ENCODE measurements at regions not wholly inside any gene's neighbourhood (a gene's known extent, or its start where the extent isn't known, plus 50 kb on each side); places are given as distances from the start of the nearest gene placed in this dataset.
A peak's percentile ranks its signal among the peaks of the same experiment; 100 is the strongest.

- Mint-ChIP-seq H3K4me1 (ENCODE audit: low read depth) (no peaks in the 10 kb centered on the region), H3K27me3 (peaks cover 15% of the 10 kb centered on the region), H3K27ac (no peak overlapping the region), H3K4me3 (no peak overlapping the region), H3K36me3 (ENCODE audit: low read depth) (no peaks in the 10 kb centered on the region), H3K9me3 (no peaks in the 10 kb centered on the region)
- peak; percentile 9 for DNase-seq
Measured at GRCh38 chr22:48752451-48753380, 1075.0 kb downstream of the BRD1 start.

- peak; percentile 17 for DNase-seq
- Mint-ChIP-seq H3K4me3 (no peak overlapping the region), H3K27ac (no peak overlapping the region), H3K27me3 (peaks cover 15% of the 10 kb centered on the region), H3K36me3 (ENCODE audit: low read depth) (no peaks in the 10 kb centered on the region), H3K4me1 (ENCODE audit: low read depth) (no peaks in the 10 kb centered on the region), H3K9me3 (no peaks in the 10 kb centered on the region)
Measured at GRCh38 chr22:48751539-48752437, 1075.9 kb downstream of the BRD1 start.

- Mint-ChIP-seq H3K9me3 (no peaks in the 10 kb centered on the region), H3K36me3 (ENCODE audit: low read depth) (no peaks in the 10 kb centered on the region), H3K27ac (no peak overlapping the region), H3K4me3 (no peak overlapping the region), H3K27me3 (peaks cover 8% of the 10 kb centered on the region), H3K4me1 (ENCODE audit: low read depth) (no peaks in the 10 kb centered on the region)
- DNase-seq = peak; percentile 8
Measured at GRCh38 chr22:48750826-48751440, 1076.7 kb downstream of the BRD1 start.

GRCh38 chr22:48750282-48750681 lies 1077.4 kb downstream of the BRD1 start:
- Mint-ChIP-seq H3K36me3 (ENCODE audit: low read depth) (no peaks in the 10 kb centered on the region), H3K27me3 (peaks cover 5% of the 10 kb centered on the region), H3K4me1 (ENCODE audit: low read depth) (no peaks in the 10 kb centered on the region), H3K4me3 (no peak overlapping the region), H3K27ac (no peak overlapping the region), H3K9me3 (no peaks in the 10 kb centered on the region)
- DNase-seq = peak; percentile 6

GRCh38 chr22:48749555-48750227 lies 1078.0 kb downstream of the BRD1 start:
- peak; percentile 6 for DNase-seq

GRCh38 chr22:48748860-48749554 lies 1078.7 kb downstream of the BRD1 start:
- Mint-ChIP-seq H3K27ac (no peak overlapping the region), H3K27me3 (no peaks in the 10 kb centered on the region), H3K36me3 (ENCODE audit: low read depth) (no peaks in the 10 kb centered on the region), H3K9me3 (no peaks in the 10 kb centered on the region), H3K4me3 (no peak overlapping the region), H3K4me1 (ENCODE audit: low read depth) (no peaks in the 10 kb centered on the region)
- DNase-seq = peak; percentile 11

More at GRCh38 chr22:48749555-48750227, 1078.0 kb downstream of the BRD1 start:
- H3K4me1 Mint-ChIP-seq (ENCODE audit: low read depth) = no peaks in the 10 kb centered on the region
- H3K27me3 Mint-ChIP-seq = no peaks in the 10 kb centered on the region
- no peaks in the 10 kb centered on the region for H3K36me3 Mint-ChIP-seq (ENCODE audit: low read depth)
- H3K9me3 Mint-ChIP-seq = no peaks in the 10 kb centered on the region
- H3K4me3 Mint-ChIP-seq = no peak overlapping the region
- H3K27ac Mint-ChIP-seq = no peak overlapping the region

GRCh38 chr22:48748113-48748859 lies 1079.4 kb downstream of the BRD1 start:
- peak; percentile 9 for DNase-seq
- no peak overlapping the region for H3K4me3 Mint-ChIP-seq
- no peak overlapping the region for H3K27ac Mint-ChIP-seq
- no peaks in the 10 kb centered on the region for H3K27me3 Mint-ChIP-seq
- no peaks in the 10 kb centered on the region for H3K4me1 Mint-ChIP-seq (ENCODE audit: low read depth)
- H3K9me3 Mint-ChIP-seq = no peaks in the 10 kb centered on the region
- H3K36me3 Mint-ChIP-seq (ENCODE audit: low read depth) = no peaks in the 10 kb centered on the region

GRCh38 chr22:48746789-48747425 lies 1080.8 kb downstream of the BRD1 start:
- Mint-ChIP-seq H3K27ac (no peak overlapping the region), H3K9me3 (no peaks in the 10 kb centered on the region), H3K4me1 (ENCODE audit: low read depth) (no peaks in the 10 kb centered on the region), H3K4me3 (no peak overlapping the region), H3K36me3 (ENCODE audit: low read depth) (no peaks in the 10 kb centered on the region), H3K27me3 (no peaks in the 10 kb centered on the region)
- DNase-seq = peak; percentile 9

- Mint-ChIP-seq H3K27ac (no peak overlapping the region), H3K27me3 (no peaks in the 10 kb centered on the region), H3K36me3 (ENCODE audit: low read depth) (no peaks in the 10 kb centered on the region), H3K4me3 (no peak overlapping the region), H3K9me3 (no peaks in the 10 kb centered on the region), H3K4me1 (ENCODE audit: low read depth) (no peaks in the 10 kb centered on the region)
- peak; percentile 12 for DNase-seq
Measured at GRCh38 chr22:48745842-48746788, 1081.6 kb downstream of the BRD1 start.

- Mint-ChIP-seq H3K27ac (no peak overlapping the region), H3K36me3 (ENCODE audit: low read depth) (no peaks in the 10 kb centered on the region), H3K27me3 (no peaks in the 10 kb centered on the region), H3K4me3 (no peak overlapping the region), H3K4me1 (ENCODE audit: low read depth) (no peaks in the 10 kb centered on the region), H3K9me3 (no peaks in the 10 kb centered on the region)
- DNase-seq = no peak
Measured at GRCh38 chr22:48744967-48745841, 1082.5 kb downstream of the BRD1 start.

- no peaks in the 10 kb centered on the region for H3K9me3 Mint-ChIP-seq
- H3K27ac Mint-ChIP-seq = no peak overlapping the region
- H3K36me3 Mint-ChIP-seq (ENCODE audit: low read depth) = no peaks in the 10 kb centered on the region
- H3K4me3 Mint-ChIP-seq = no peak overlapping the region
- H3K4me1 Mint-ChIP-seq (ENCODE audit: low read depth) = no peaks in the 10 kb centered on the region
- peak; percentile 3 for DNase-seq
- no peaks in the 10 kb centered on the region for H3K27me3 Mint-ChIP-seq
Measured at GRCh38 chr22:48744283-48744641, 1083.4 kb downstream of the BRD1 start.

All from activated T-cell treated with anti-CD3 and anti-CD28 coated beads, Interleukin-2, amount 50 U/mL, for 24 hours (primary cell).